ENCODE measurements at regions not wholly inside any gene's neighbourhood (a gene's known extent, or its start where the extent isn't known, plus 50 kb on each side); places are given as distances from the start of the nearest gene placed in this dataset.

- TF ChIP-seq CTCF (IDR thresholded peaks at IDR 0.05) (no peak), POLR2A (IDR thresholded peaks at IDR 0.05) (no peak)
These were observed 308.8 kb downstream of the NPHP4 start for GRCh38 chr1:5683446-5683845.
